PFSK-1 (cell line): ENCODE measurements at regions not wholly inside any gene's neighbourhood (a gene's known extent, or its start where the extent isn't known, plus 50 kb on each side); places are given as distances from the start of the nearest gene placed in this dataset.

ENCODE experiments used
- POLR2AphosphoS5 ChIP-seq: IDR thresholded peaks from 2 replicates; pipeline ENCODE4 v1.6.1; 2012; ENCODE audit warnings: low read depth, mild to moderate bottlenecking, control low read depth, low read length, moderate library complexity
- REST ChIP-seq, 2 experiments: IDR thresholded peaks; 2 replicates each; pipeline versions ENCODE4 v1.6.1 to v1.8.0; 2011 to 2012; ENCODE audit warnings: low read depth in 2 of 2, low read length in 2 of 2, control low read depth in 1 of 2, inconsistent platforms in 1 of 2, mild to moderate bottlenecking in 1 of 2, moderate library complexity in 1 of 2; ENCODE audit not compliant: insufficient read depth in 1 of 2
- SIN3A ChIP-seq: IDR thresholded peaks from 2 replicates; pipeline ENCODE4 v1.6.1; 2012; ENCODE audit warnings: mild to moderate bottlenecking, low read length, moderate library complexity, borderline replicate concordance; ENCODE audit not compliant: insufficient read depth
- TAF1 ChIP-seq: IDR thresholded peaks from 2 replicates; pipeline ENCODE4 v1.6.1; 2012; ENCODE audit warnings: low read length, control low read depth, borderline replicate concordance; ENCODE audit not compliant: insufficient read depth

GRCh38 chr20:51871943-51872342, 69.6 kb upstream of the SALL4 start:
- TF ChIP-seq REST (IDR thresholded peaks at IDR 0.05; ENCODE audit: insufficient read depth in 1 of 2, low read depth in 2 of 2, low read length in 2 of 2) (no peak), SIN3A (no peak), TAF1 (no peak), POLR2AphosphoS5 (no peak)
